ENCODE measurements at regions not wholly inside any gene's neighbourhood (a gene's known extent, or its start where the extent isn't known, plus 50 kb on each side); places are given as distances from the start of the nearest gene placed in this dataset.

DNA sequence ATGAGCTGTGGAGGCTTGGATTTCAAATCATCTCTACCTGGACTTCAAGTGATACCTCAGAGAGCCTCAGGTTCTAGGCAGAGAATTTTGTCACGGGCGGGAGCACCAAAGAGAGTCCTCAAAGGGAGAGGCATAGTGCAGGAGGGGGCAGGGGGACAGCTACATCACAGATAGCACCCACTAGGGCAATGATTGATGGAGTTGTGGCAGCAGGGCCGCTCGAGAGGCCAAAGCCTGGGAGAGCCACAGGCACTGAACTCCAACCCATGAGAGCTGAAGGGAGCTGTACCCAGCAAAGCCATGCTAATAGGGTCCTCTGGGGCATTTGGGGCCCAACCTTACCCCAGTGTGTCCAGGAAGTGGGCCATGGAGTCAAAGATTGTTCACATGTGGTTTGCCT, 232.0 kb upstream of the PCDH15 start:
- no peak for DNase-seq (ENCODE audit: low read depth in 2 of 2)
- TF ChIP-seq, protein P1, sequence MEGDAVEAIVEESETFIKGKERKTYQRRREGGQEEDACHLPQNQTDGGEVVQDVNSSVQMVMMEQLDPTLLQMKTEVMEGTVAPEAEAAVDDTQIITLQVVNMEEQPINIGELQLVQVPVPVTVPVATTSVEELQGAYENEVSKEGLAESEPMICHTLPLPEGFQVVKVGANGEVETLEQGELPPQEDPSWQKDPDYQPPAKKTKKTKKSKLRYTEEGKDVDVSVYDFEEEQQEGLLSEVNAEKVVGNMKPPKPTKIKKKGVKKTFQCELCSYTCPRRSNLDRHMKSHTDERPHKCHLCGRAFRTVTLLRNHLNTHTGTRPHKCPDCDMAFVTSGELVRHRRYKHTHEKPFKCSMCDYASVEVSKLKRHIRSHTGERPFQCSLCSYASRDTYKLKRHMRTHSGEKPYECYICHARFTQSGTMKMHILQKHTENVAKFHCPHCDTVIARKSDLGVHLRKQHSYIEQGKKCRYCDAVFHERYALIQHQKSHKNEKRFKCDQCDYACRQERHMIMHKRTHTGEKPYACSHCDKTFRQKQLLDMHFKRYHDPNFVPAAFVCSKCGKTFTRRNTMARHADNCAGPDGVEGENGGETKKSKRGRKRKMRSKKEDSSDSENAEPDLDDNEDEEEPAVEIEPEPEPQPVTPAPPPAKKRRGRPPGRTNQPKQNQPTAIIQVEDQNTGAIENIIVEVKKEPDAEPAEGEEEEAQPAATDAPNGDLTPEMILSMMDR (IDR thresholded peaks at IDR 0.05; ENCODE audit: low read depth, low read length) = no peak
- no peak overlapping the region for H3K4me3 ChIP-seq (replicated peaks in 1 of 2; ENCODE audit: low read depth in 2 of 2, low read length in 2 of 2)

DNA sequence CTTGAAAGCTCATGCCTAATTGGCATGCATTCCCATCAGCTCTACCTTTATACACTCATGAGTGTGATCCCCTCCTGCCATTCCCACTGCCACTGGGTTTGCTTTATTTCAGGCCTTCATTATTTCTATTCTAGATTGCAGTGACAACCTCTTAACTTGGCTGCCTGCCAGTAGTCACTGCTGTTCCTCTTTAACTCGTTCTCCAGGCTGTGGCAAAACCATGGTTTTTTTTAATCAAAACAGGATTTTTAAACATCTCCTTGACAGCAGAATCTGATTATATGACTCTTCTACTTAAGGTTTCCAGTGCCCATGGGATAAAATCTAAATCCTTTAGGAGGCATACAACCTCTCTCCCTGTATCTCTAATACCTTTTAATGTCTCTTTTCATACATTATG, 223.7 kb upstream of the PCDH15 start:
- DNase-seq (ENCODE audit: low read depth in 2 of 2) = peak in 1 of 2 donors; percentile 6
- TF ChIP-seq, protein P1 (IDR thresholded peaks at IDR 0.05; ENCODE audit: low read depth, low read length) = no peak
- H3K4me3 ChIP-seq (replicated peaks in 1 of 2; ENCODE audit: low read depth in 2 of 2, low read length in 2 of 2) = no peak overlapping the region

DNA sequence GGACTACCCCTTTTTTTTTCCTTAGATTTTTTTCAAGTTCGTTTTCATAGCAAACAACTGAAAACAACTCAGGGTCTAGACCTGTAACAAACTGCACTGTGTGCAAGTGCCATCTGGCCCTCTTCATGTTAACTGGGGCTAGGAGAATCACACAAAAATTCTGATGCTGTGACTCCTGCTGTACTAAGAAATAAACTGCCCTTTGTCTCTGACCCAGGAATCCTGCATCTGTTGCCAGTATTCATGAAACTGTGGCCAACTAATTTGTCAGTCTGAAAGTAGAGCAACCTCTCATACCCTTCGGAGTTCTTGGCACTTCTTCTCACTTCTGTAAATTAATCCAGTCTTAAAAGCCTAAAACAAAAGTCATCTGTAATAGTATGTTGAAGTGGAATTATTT, 218.4 kb upstream of the PCDH15 start:
- DNase-seq (ENCODE audit: low read depth in 2 of 2) = peak in 1 of 2 donors; percentile 3
- TF ChIP-seq, protein P1 (IDR thresholded peaks at IDR 0.05; ENCODE audit: low read depth, low read length) = no peak
- H3K4me3 ChIP-seq (replicated peaks in 1 of 2; ENCODE audit: low read depth in 2 of 2, low read length in 2 of 2) = no peak overlapping the region

DNA sequence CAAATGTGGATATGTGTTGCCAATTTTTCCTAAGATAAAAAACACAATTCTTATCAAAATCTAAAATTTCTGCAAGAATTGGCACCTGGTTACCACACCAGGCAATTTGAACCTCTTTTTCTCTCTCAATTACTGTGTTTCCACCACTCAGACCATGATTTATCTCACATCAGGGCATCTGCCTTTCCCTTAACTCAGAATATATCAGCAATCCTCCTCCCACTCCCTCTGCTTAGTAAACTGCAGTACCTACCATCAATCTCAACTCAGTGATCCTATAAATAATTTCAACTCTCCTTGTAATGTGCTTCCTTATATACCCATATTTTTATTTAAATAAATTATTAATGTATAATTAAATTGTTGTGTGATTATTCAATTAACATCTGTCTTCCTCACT, 212.3 kb upstream of the PCDH15 start:
- no peak for DNase-seq (ENCODE audit: low read depth in 2 of 2)
- TF ChIP-seq, protein P1 (IDR thresholded peaks at IDR 0.05; ENCODE audit: low read depth, low read length) = no peak
- no peak overlapping the region for H3K4me3 ChIP-seq (replicated peaks in 1 of 2; ENCODE audit: low read depth in 2 of 2, low read length in 2 of 2)

DNA sequence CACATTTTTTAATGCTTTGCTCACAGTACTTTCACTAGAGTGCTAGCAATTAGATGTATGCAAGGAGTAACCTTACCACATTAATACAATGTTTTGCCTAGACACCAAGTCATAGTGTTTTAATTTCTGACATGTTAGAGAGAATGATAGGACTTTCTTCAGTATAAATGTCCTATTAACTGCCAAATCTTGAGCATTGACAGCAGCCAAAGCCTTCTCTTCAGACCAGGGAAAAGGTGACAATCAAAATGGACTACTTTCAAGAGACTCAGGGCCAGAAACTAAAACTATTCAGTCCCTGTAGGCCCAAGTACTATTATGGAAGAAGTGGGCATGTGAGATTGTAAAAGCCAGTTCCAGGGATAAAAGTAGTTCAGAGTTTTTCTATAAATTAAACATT, 201.4 kb upstream of the PCDH15 start:
- DNase-seq (ENCODE audit: low read depth in 2 of 2) = no peak
- no peak overlapping the region for H3K4me3 ChIP-seq (replicated peaks in 1 of 2; ENCODE audit: low read depth in 2 of 2, low read length in 2 of 2)
- TF ChIP-seq, protein P1 (IDR thresholded peaks at IDR 0.05; ENCODE audit: low read depth, low read length) = no peak

DNA sequence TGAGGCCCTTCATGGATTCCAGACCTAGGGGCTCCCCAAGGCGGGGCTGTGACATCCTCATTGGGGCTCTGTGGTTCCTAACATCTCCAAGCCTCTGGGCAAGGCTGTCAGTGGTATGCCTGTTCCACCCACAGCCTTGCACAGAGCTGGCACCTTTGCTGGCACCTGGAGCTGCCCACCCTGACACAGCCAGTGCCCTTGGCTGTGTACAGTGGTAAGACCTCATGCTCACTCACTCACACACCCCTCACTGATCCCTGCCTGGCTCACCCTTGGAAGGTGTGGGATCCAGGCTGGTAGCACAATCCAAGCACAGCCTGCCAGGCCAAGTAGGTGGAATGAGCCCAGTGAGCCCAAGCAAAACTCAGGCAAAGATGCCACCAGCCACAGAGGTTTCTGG, 200.4 kb upstream of the PCDH15 start:
- H3K4me3 ChIP-seq (replicated peaks in 1 of 2; ENCODE audit: low read depth in 2 of 2, low read length in 2 of 2) = no peak overlapping the region
- TF ChIP-seq, protein P1 (IDR thresholded peaks at IDR 0.05; ENCODE audit: low read depth, low read length) = no peak
- no peak for DNase-seq (ENCODE audit: low read depth in 2 of 2)

DNA sequence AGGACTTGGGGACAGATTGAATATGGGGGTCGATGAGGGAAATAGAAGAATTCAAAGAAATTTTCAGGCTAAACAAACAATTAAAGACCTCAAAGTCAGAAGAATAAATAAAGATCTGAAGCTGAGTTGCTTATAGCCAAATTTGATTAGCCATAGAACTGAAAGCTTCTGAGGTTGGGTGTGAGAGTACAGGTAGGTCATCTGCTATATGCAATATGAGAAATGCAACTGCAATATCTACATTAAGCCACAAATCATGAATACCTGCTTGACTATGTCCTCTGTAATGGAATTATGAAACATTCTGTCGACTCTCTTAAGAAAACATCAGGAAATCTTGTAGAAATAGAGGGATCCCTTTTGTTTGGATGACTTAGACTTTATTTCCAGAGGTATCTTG, 192.1 kb upstream of the PCDH15 start:
- DNase-seq (ENCODE audit: low read depth in 2 of 2) = no peak
- no peak overlapping the region for H3K4me3 ChIP-seq (replicated peaks in 1 of 2; ENCODE audit: low read depth in 2 of 2, low read length in 2 of 2)

More for the DNA sequence above, 192.1 kb upstream of the PCDH15 start:
- TF ChIP-seq, protein P1 (IDR thresholded peaks at IDR 0.05; ENCODE audit: low read depth, low read length) = no peak

Data from cardiac fibroblast (primary cell).